OCI-LY1 (cell line): ENCODE measurements at regions not wholly inside any gene's neighbourhood (a gene's known extent, or its start where the extent isn't known, plus 50 kb on each side); places are given as distances from the start of the nearest gene placed in this dataset.

ENCODE experiments used
- H2AFZ ChIP-seq: fragments of 200-600 bp; sonication (generic), shearing (Covaris generic); 2 replicates; pipeline ENCODE4 v1.6.0; 2014; ENCODE audit warnings: antibody characterized with exemption, mild to moderate bottlenecking, low read length
- H3F3A ChIP-seq: fragments of 200-600 bp; sonication (generic), shearing (Covaris generic); 2 replicates; pipeline ENCODE4 v1.6.0; 2014; ENCODE audit warnings: mild to moderate bottlenecking, antibody characterized with exemption, low read length, moderate library complexity; ENCODE audit not compliant: insufficient read depth
- H3K27ac ChIP-seq: fragments of 200-600 bp; sonication (generic); 2 replicates; pipeline ENCODE4 v1.5.1; 2014; ENCODE audit warnings: low read length, mixed run types, mild to moderate bottlenecking, low read depth; ENCODE audit not compliant: poor library complexity, severe bottlenecking
- H3K27me3 ChIP-seq: fragments of 200-600 bp; sonication (generic); 2 replicates; pipeline ENCODE4 v1.6.0; 2014; ENCODE audit warnings: antibody characterized with exemption, mild to moderate bottlenecking, low read length, moderate library complexity; ENCODE audit not compliant: insufficient read depth
- H3K36me3 ChIP-seq: fragments of 200-600 bp; sonication (generic); 2 replicates; pipeline ENCODE4 v1.6.1; 2014; ENCODE audit warnings: mild to moderate bottlenecking, antibody characterized with exemption, low read length, moderate library complexity, mixed read lengths; ENCODE audit not compliant: insufficient read depth
- H3K4me1 ChIP-seq: fragments of 200-600 bp; sonication (generic); 2 replicates; pipeline ENCODE4 v1.5.1; 2014; ENCODE audit warnings: mild to moderate bottlenecking, low read length, moderate library complexity; ENCODE audit not compliant: insufficient read depth, severe bottlenecking
- H3K4me2 ChIP-seq: fragments of 200-600 bp; sonication (generic), shearing (Covaris generic); 2 replicates; pipeline ENCODE4 v1.6.1; 2014; ENCODE audit warnings: low read length
- H3K4me3 ChIP-seq: fragments of 200-600 bp; sonication (generic); 2 replicates; pipeline ENCODE4 v1.5.1; 2014; ENCODE audit warnings: low read length, low read depth, mild to moderate bottlenecking, mixed read lengths; ENCODE audit not compliant: poor library complexity, severe bottlenecking
- H3K79me2 ChIP-seq: fragments of 200-600 bp; shearing (Covaris generic); 2 replicates; pipeline ENCODE4 v1.6.1; 2016; ENCODE audit warnings: mixed run types, low read length, mixed read lengths; ENCODE audit not compliant: insufficient read depth
- H3K9ac ChIP-seq: fragments of 200-600 bp; sonication (generic), shearing (Covaris generic); 2 replicates; pipeline ENCODE4 v1.6.1; 2014; ENCODE audit warnings: mild to moderate bottlenecking, low read length, mixed read lengths
- H3K9me2 ChIP-seq: fragments of 200-600 bp; sonication (generic), shearing (Covaris generic); 2 replicates; pipeline ENCODE4 v1.6.1; 2014; ENCODE audit warnings: low read depth, mild to moderate bottlenecking, low read length, mixed read lengths
- H3K9me3 ChIP-seq: fragments of 200-600 bp; shearing (Covaris generic); 2 replicates; pipeline ENCODE4 v1.6.1; 2014; ENCODE audit warnings: low read length, mixed read lengths
- H4K20me1 ChIP-seq: fragments of 200-600 bp; sonication (generic), shearing (Covaris generic); 2 replicates; pipeline ENCODE4 v1.6.0; 2016; ENCODE audit warnings: mild to moderate bottlenecking, low read length; ENCODE audit not compliant: insufficient read depth
- CTCF ChIP-seq: fragments of 200-600 bp; sonication (generic), shearing (Covaris generic); IDR thresholded peaks from 2 replicates; pipeline ENCODE4 v1.5.1; 2017; ENCODE audit warnings: mild to moderate bottlenecking, antibody characterized with exemption, low read length, moderate library complexity, mixed read lengths
- EZH2 ChIP-seq: fragments of 200-600 bp; sonication (generic), shearing (Covaris generic); IDR thresholded peaks from 2 replicates; pipeline ENCODE4 v1.8.0; 2017; ENCODE audit warnings: borderline replicate concordance, mixed run types, mild to moderate bottlenecking, antibody characterized with exemption, low read length, moderate library complexity, mixed read lengths

GRCh38 chr4:62131049-62131448 is 930.9 kb downstream of the ADGRL3 start:
- no peak overlapping the region for H3K9ac ChIP-seq
- H3K27ac ChIP-seq, result no peak overlapping the region
- H3F3A ChIP-seq, result no peaks in the 10 kb centered on the region
- H3K36me3 ChIP-seq, result no peaks in the 10 kb centered on the region
- H3K4me3 ChIP-seq, result no peak overlapping the region
- H3K9me3 ChIP-seq, result no peaks in the 10 kb centered on the region; the same call in 1 of the 2 replicates
- no peak overlapping the region for H2AFZ ChIP-seq
- no peaks in the 10 kb centered on the region for H3K27me3 ChIP-seq
- H3K9me2 ChIP-seq, result no peaks in the 10 kb centered on the region
- H4K20me1 ChIP-seq, result no peaks in the 10 kb centered on the region
- no peaks in the 10 kb centered on the region for H3K79me2 ChIP-seq
- no peak overlapping the region for H3K4me2 ChIP-seq
- no peak for TF ChIP-seq CTCF
- no peak for TF ChIP-seq EZH2
- no peaks in the 10 kb centered on the region for H3K4me1 ChIP-seq

- Histone ChIP-seq H3K27ac (no peak overlapping the region), H3K4me2 (no peak overlapping the region), H3K4me1 (no peaks in the 10 kb centered on the region), H3K4me3 (no peak overlapping the region), H3F3A (no peaks in the 10 kb centered on the region), H3K9ac (no peak overlapping the region), H3K9me3 (no peaks in the 10 kb centered on the region; the same call in 1 of the 2 replicates), H3K27me3 (no peaks in the 10 kb centered on the region), H3K9me2 (no peaks in the 10 kb centered on the region), H3K36me3 (no peaks in the 10 kb centered on the region), H3K79me2 (no peaks in the 10 kb centered on the region), H4K20me1 (no peaks in the 10 kb centered on the region), H2AFZ (no peak overlapping the region)
- TF ChIP-seq EZH2 (no peak), CTCF (no peak)
These were observed 930.5 kb downstream of the ADGRL3 start for GRCh38 chr4:62130637-62131036.

GRCh38 chr4:62130230-62130629 is 930.1 kb downstream of the ADGRL3 start:
- H3K36me3 ChIP-seq, result no peaks in the 10 kb centered on the region

More at GRCh38 chr4:62130230-62130629, 930.1 kb downstream of the ADGRL3 start:
- no peak for TF ChIP-seq EZH2
- TF ChIP-seq CTCF, result no peak
- H3K4me1 ChIP-seq, result no peaks in the 10 kb centered on the region
- H4K20me1 ChIP-seq, result no peaks in the 10 kb centered on the region
- no peaks in the 10 kb centered on the region for H3K9me2 ChIP-seq
- H3K9ac ChIP-seq, result no peak overlapping the region
- no peaks in the 10 kb centered on the region for H3K27me3 ChIP-seq
- H3K27ac ChIP-seq, result no peak overlapping the region
- H2AFZ ChIP-seq, result no peak overlapping the region
- H3K4me3 ChIP-seq, result no peak overlapping the region
- H3K9me3 ChIP-seq, result no peaks in the 10 kb centered on the region; the same call in 1 of the 2 replicates
- no peaks in the 10 kb centered on the region for H3F3A ChIP-seq
- no peaks in the 10 kb centered on the region for H3K79me2 ChIP-seq
- no peak overlapping the region for H3K4me2 ChIP-seq
